Upper lobe of left lung (tissue), 4 donors: ENCODE measurements at regions not wholly inside any gene's neighbourhood (a gene's known extent, or its start where the extent isn't known, plus 50 kb on each side); places are given as distances from the start of the nearest gene placed in this dataset.

Source experiments
- CTCF ChIP-seq, 6 experiments: fragments of 450-650 bp in 4 of 6; fragments of 200-600 bp in 2 of 6; sonication (generic) in 2 of 6; IDR thresholded peaks; one replicate each; pipeline ENCODE4 v1.5.1; 2016 to 2019; ENCODE audit warnings: antibody characterized with exemption in 6 of 6
- EP300 ChIP-seq, 4 donors: sonication (generic); formaldehyde crosslinking; IDR thresholded peaks; one replicate each; pipeline ENCODE4 v1.5.1; 2017; ENCODE audit warnings: antibody characterized with exemption in 4 of 4, control low read depth in 2 of 4
- POLR2A ChIP-seq, 4 donors: fragments of 450-650 bp; IDR thresholded peaks; one replicate each; pipeline ENCODE4 v1.5.1; 2016 to 2017; ENCODE audit warnings: antibody characterized with exemption in 4 of 4, mild to moderate bottlenecking in 2 of 4
- POLR2AphosphoS5 ChIP-seq, 2 donors: sonication (generic); formaldehyde crosslinking; IDR thresholded peaks; one replicate each; pipeline ENCODE4 v1.5.1; 2017; ENCODE audit warnings: antibody characterized with exemption in 2 of 2

GRCh38 chr9:18215626-18216025 is 258.3 kb upstream of the ADAMTSL1 start:
- TF ChIP-seq CTCF (IDR thresholded peaks at IDR 0.05) (no peak), POLR2AphosphoS5 (IDR thresholded peaks at IDR 0.05) (no peak), POLR2A (IDR thresholded peaks at IDR 0.05) (no peak), EP300 (IDR thresholded peaks at IDR 0.05) (no peak)
